ENCODE measurements at regions not wholly inside any gene's neighbourhood (a gene's known extent, or its start where the extent isn't known, plus 50 kb on each side); places are given as distances from the start of the nearest gene placed in this dataset.

DNA sequence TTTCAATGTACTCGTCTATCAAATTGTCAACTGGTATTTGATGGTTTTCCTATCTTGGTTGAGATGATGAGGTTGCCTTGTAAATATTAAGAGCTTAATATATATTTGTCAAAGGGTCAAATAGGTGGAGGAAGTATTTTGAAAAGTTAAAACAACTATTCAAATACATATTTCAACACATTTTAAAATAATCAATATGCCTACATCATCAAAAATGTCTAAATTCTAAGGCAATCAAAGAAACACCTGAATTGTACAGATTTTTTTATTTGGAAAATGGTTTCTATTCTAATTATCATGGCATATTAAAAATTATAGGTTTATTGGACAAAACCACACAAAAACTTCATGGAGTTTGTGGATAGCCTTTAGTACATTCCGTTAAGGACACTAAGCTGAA, 461.4 kb upstream of the ONECUT1 start:
- Histone ChIP-seq H3K4me1 (ENCODE audit: control insufficient read depth, insufficient read depth, low read length) (no peaks in the 10 kb centered on the region), H3K27me3 (ENCODE audit: control insufficient read depth, insufficient read depth, low read length) (no peaks in the 10 kb centered on the region), H3K9me3 (ENCODE audit: control insufficient read depth, insufficient read depth, low read depth, low read length) (no peaks in the 10 kb centered on the region), H3K4me3 (ENCODE audit: low read depth in 2 of 2, low read length in 2 of 2) (no peak overlapping the region), H3K27ac (ENCODE audit: low read length) (no peak overlapping the region), H3K36me3 (ENCODE audit: control insufficient read depth, insufficient read depth, low read length) (no peaks in the 10 kb centered on the region)
- ChIA-PET POLR2A (no interaction called here), CTCF (no interaction called here)
- intact Hi-C loops (cut with micrococcal nuclease; ENCODE audit: unreplicated experiment): no loop called here
- BruUV-seq (replicated peaks): no TSS peak
- ATAC-seq (no peak), DNase-seq (ENCODE audit: low read depth, low spot score) (no peak)
- in situ Hi-C loops (cut with HindIII; ENCODE audit: low pct_unique_long_range_greater_than_20kb, low sequenced_read_pairs): no loop called here
- TF ChIP-seq REST (IDR thresholded peaks at IDR 0.05; ENCODE audit: insufficient read depth in 1 of 2, low read depth in 2 of 2, low read length in 1 of 2) (no peak), POLR2AphosphoS5 (IDR thresholded peaks at IDR 0.05; ENCODE audit: low read depth, low read length) (no peak), TCF7L2 (IDR thresholded peaks at IDR 0.05; ENCODE audit: low read depth, low read length) (no peak), SIN3A (IDR thresholded peaks at IDR 0.05; ENCODE audit: borderline replicate concordance, insufficient read depth, low read depth, low read length) (no peak)
- TF ChIP-seq, protein P1, sequence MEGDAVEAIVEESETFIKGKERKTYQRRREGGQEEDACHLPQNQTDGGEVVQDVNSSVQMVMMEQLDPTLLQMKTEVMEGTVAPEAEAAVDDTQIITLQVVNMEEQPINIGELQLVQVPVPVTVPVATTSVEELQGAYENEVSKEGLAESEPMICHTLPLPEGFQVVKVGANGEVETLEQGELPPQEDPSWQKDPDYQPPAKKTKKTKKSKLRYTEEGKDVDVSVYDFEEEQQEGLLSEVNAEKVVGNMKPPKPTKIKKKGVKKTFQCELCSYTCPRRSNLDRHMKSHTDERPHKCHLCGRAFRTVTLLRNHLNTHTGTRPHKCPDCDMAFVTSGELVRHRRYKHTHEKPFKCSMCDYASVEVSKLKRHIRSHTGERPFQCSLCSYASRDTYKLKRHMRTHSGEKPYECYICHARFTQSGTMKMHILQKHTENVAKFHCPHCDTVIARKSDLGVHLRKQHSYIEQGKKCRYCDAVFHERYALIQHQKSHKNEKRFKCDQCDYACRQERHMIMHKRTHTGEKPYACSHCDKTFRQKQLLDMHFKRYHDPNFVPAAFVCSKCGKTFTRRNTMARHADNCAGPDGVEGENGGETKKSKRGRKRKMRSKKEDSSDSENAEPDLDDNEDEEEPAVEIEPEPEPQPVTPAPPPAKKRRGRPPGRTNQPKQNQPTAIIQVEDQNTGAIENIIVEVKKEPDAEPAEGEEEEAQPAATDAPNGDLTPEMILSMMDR (IDR thresholded peaks at IDR 0.05): no peak

GRCh38 chr15:53247041-53247708, 457.0 kb upstream of the ONECUT1 start:
- Histone ChIP-seq H3K4me1 (ENCODE audit: control insufficient read depth, insufficient read depth, low read length) (no peaks in the 10 kb centered on the region), H3K4me3 (ENCODE audit: low read depth in 2 of 2, low read length in 2 of 2) (no peak overlapping the region), H3K27ac (ENCODE audit: low read length) (no peak overlapping the region), H3K36me3 (ENCODE audit: control insufficient read depth, insufficient read depth, low read length) (no peaks in the 10 kb centered on the region), H3K27me3 (ENCODE audit: control insufficient read depth, insufficient read depth, low read length) (no peaks in the 10 kb centered on the region), H3K9me3 (ENCODE audit: control insufficient read depth, insufficient read depth, low read depth, low read length) (no peaks in the 10 kb centered on the region)
- no TSS peak for BruUV-seq (replicated peaks)
- POLR2A ChIA-PET: no interaction called here
- no peak for DNase-seq (ENCODE audit: low read depth, low spot score)
- intact Hi-C loops (cut with micrococcal nuclease; ENCODE audit: unreplicated experiment): no loop called here
- in situ Hi-C loops (cut with HindIII; ENCODE audit: low pct_unique_long_range_greater_than_20kb, low sequenced_read_pairs): no loop called here
- CTCF ChIA-PET: no interaction called here
- no peak for ATAC-seq
- TF ChIP-seq, protein P1 (IDR thresholded peaks at IDR 0.05): no peak
- TF ChIP-seq SIN3A (IDR thresholded peaks at IDR 0.05; ENCODE audit: borderline replicate concordance, insufficient read depth, low read depth, low read length): no peak
- no peak for TF ChIP-seq POLR2AphosphoS5 (IDR thresholded peaks at IDR 0.05; ENCODE audit: low read depth, low read length)
- TF ChIP-seq TCF7L2 (IDR thresholded peaks at IDR 0.05; ENCODE audit: low read depth, low read length): no peak
- no peak for TF ChIP-seq REST (IDR thresholded peaks at IDR 0.05; ENCODE audit: insufficient read depth in 1 of 2, low read depth in 2 of 2, low read length in 1 of 2)
